AG08396 (cell line): ENCODE measurements at regions not wholly inside any gene's neighbourhood (a gene's known extent, or its start where the extent isn't known, plus 50 kb on each side); places are given as distances from the start of the nearest gene placed in this dataset.
"Not testable (repeated sequence)": the region's sequence is repeated elsewhere in the genome, so short reads cannot be mapped to it uniquely, and the experiment has no call there.

Experiments used
- DNase-seq: peaks from one replicate; pipeline ENCODE4 v3.0.0; 2012; ENCODE audit warnings: low spot score, mixed read lengths

DNA sequence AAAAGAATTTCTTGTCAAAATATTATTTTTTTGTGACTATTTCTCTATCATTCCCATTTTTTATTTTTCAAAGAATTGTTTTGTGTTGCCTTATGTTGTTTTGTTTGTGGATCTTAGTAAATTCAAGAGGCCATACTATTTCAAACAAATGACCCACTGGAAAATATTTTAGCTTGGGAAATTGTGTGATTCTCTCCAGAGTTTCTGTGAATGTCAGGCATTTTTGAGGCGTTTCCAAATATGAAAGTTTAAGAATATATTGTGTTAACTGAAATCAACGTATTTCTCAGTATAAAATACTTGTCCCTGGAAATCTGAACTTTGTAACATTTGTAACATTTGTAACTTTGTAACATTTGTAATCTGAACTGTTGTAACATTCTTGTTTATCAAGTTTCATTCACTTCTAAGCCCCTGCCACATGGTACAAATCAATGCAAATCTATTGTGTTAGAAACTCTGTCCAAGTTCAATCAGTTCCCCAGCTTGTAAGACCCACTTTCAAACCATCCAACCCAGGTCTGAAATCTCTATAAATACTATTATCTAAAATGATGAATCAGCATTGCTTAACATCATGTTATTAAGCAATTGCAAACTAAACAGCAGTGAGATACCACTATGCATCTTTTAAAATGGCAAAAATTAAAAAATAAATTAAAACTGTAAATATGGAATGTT lies 465.4 kb upstream of the GRID2 start:
- DNase-seq: no peak

DNA sequence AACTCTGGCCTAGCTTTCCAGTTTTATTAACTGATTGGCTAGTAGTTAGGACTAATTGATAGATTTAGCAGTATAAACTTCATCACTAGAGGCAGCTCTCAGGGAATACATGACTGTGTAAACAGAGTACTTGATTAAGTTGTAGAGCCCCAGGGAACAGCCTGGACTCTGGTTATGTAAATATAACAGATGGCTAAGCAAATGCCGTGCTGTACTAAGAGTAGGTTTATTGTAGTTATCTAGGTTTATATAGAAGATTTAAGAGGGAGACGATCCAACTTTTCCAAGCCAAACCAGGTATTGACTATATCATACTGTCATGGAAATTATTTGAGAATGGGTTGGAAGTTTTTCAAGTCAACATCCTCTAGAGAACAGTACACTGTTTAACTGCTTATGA lies 463.4 kb upstream of the GRID2 start:
- no peak for DNase-seq

DNA sequence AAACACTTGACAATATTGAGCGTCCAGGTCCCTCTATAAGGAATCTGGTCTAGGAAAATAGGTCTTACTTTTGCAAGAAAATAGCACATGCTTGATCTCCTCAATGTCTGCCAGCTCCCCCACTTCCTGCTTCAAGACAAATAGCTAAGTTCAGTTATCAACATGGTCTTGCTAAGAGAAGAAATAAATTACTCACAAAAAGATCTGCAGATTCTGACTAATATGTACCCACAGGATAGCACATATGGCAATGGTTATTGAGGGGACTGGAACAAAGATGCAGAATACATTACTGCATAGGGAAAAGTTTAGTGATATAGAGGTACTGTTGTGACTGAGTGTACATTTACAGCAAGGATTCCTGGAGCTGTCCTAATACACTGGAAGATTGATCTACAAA lies 457.5 kb upstream of the GRID2 start:
- no peak for DNase-seq

DNA sequence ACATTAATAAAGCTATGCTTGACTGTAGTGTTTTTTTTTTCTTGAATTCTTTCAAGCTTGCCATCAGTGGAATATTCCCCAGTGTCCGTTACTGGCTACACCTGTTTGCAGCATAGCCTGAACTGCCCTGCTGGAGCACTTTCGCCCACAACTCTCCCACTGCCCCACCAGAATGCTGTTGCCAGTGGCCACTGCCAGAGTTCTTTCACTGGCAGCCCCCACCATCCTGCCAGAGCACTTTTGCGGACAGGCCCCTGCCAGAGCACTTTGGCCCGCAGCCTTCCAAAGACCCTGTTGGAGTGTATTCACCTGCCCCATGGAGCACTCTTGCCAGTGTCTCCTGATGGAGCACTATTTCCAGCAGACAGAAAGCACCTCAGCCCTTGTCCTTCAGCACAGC lies 452.3 kb upstream of the GRID2 start:
- DNase-seq: no peak

DNA sequence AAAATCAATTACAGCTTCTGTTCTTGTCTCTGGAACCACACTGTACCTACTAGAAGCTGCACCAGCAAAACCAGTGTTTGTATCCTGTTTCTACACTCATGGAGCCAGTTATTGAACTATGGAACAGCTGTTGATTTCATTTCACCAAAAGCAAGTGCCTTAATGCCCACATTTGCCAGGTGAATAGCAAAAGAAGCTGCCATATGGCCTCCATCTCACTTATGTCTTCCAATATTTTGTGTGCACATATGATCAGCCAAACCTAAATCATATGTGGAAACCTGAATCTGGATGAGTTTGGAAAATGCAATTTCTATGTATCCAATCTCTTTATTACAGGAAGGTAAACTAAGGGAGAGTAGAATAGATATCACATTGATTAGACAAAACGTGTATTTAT lies 415.8 kb upstream of the GRID2 start:
- no peak for DNase-seq

DNA sequence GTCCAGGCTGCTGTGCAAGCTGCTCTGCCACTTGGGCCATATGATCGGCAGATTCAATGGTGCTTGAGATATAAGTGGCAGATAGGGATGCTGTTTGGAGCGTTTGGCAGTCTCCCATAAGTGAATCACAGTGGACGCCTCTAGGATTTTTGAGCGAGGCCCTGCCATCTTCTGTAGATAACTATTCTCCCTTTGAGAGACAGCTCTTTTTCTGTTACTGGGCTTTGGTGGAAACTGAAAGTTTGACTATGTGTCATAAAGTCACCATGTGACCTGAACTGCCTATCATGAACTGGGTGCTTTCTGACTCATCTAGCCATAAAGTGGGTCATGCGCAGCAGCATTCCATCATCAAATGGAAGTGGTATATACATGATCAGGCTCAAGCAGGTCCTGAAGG lies 412.5 kb upstream of the GRID2 start:
- DNase-seq: not testable (repeated sequence)

DNA sequence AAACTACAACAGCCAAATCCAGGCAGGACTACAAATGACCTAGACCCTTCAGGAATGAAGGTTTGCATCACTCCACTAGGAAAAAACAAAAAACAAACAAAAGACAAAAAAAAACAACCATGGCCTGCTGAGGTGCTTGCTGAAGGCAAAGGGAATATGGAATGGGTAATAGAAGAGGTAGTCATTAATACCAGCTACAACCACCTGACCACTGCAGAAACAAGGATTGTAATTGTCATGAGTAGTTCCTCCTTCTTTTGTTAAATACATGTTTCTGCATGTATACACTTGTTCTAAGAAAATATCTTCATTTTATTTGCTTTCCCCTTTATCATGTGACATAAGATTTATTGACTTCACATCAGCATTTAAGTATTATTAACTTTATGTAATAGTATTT lies 409.8 kb upstream of the GRID2 start:
- DNase-seq: no peak

DNA sequence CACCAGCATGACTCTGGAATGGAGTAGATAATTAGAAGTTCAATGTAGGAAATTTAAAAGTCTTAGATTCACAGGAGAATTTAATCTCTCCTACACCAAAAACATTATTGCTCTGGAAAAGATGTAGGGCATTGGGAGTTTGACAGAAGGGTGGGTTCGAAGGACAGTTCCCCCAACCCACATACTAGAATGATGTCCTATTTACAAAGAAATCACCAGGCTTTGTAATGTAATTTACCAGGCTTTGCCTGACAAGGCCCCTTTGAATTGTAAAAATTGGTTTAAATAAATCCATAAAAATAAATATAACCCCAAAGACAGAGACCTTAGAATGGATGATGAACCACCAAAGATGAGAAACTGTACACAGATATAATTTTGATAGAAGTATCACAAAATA lies 399.2 kb upstream of the GRID2 start:
- DNase-seq: no peak

DNA sequence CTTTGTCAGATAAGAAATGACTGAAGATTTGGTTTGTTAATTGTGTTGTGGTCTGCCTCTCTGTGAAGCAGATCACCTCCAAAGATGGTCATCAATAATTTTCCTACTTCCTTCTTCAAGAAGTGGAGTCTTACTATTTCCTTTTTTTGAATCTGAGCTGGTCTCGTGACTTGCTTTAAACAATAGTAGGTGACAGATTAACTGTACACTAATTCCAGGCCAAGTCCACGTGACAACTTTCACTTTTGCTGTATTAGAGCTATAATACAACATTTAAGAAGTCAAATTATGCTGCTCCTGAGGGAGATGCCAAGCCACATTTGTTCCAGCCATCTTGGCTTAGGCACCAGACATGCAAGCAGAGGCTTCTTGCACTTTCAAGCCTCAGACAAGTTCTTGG lies 393.8 kb upstream of the GRID2 start:
- no peak for DNase-seq

DNA sequence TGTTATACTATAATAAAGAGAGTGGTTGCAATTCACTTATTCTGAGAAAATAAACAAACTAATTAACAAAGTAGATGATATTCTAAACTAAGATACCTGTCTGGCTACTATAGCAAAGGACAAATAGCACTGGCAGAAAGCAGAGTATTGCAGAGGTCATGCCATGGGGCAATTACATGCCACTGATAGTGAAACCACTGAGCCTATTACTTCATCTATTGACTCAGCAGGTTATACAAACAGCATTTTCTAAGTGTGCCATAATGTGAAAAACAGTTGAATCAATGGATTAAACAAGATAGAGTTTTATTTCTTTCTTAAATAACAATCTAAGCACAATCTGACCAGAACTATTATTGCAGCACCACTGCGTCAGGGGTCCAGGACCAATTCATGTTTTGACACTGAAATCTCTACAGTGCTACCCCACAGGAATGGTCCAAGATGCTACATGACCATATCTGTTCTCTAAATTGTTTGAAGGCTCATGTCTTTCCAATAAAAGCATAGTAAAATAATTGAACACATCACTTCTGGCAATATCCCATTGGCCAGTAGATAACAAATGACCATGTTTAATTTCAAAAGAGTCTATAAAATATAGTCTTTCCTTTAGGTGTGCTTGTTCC lies 389.5 kb upstream of the GRID2 start:
- no peak for DNase-seq

DNA sequence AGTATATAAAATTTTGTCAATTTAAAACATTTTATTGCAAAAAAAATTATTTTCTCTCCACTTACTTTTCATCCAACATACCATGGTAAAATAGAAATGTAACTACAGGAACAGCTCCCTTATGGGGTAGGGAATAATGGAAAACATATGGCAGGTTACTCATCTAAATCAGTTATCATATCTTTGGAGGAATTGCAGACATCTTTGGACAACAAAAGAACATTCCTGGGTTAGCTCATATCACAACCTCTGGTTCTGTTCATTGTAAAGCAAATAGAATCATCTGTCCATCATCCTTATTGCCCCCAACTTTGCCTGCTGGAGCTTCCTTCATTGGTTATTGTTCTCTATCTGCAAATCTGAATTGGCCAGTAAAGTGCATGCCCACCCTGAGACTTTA lies 387.5 kb upstream of the GRID2 start:
- no peak for DNase-seq

DNA sequence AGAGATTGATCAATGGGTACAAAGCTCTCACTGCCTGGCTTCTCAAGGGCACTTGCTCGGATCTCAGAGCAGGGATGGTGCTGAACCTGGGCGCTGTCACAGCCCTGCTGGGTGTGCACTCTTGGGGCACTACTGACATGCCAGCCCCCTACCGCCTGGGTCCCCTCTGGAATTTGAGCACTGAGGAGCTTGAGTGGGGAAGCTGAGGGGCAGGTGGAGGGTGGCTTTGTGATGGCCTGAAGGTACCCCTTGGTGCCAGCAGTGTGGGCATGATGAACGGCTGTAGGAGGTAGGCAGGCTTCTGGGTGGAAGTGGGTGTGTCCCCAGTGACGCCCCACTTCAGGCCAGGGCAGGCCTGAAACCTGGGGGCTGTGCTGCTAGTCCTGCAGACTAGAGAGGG lies 379.1 kb upstream of the GRID2 start:
- DNase-seq: no peak

DNA sequence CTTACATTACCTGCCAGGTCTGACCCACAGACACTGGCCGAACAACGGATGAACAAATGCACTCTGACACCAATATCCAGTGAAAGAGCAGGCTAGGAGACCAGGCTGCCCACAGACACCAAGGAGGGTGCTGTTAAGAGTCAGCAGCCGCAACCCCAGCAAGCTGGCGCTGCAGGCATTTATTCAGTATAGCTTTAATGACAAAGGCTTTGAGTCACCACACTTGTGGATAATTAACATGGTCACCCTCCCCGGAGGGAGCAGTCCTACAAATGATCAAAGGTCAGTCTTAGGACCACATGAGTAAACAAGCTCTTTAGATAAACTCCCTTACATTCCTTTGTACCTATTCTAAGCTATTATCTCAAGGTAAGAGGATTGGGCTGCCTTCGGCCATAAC lies 368.5 kb upstream of the GRID2 start:
- no peak for DNase-seq

DNA sequence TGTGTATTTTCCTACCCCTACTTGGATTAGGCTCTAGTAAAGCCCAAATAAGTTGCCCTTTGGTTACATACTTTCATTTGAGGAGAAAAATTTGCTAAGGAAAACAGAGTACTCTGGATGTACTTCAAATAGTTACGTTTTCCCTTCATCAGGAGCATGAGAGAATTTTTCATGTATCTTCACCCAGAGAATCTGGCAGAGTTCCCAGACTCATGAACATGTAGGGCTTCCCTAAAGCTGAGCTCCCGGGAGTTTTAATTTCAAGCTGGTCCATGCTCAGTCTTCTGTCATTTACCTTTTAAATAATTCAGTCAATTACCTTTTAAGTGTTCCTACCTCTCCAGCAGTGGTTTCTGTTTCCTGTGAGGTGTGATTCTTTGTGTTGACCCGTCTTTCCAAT lies 367.5 kb upstream of the GRID2 start:
- DNase-seq: no peak

DNA sequence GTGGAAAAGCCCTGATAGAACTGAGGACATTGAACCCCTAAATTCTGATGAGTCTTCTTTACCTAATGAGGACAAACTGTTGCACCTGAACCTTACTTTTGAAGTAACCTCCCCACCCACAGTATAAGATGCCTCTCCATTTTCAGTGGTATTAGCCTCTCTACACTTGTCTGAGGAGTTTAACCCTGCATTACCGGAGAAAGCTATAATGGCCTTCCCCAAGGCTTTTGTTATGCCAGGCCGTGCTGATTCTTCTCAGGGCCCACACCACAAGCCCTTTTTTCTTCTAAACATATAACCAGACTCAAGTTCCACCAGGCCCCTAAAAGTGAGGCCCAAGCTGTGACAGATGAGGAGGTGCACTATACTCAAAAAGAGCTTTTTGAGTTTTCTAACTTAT lies 345.8 kb upstream of the GRID2 start:
- DNase-seq: no peak

DNA sequence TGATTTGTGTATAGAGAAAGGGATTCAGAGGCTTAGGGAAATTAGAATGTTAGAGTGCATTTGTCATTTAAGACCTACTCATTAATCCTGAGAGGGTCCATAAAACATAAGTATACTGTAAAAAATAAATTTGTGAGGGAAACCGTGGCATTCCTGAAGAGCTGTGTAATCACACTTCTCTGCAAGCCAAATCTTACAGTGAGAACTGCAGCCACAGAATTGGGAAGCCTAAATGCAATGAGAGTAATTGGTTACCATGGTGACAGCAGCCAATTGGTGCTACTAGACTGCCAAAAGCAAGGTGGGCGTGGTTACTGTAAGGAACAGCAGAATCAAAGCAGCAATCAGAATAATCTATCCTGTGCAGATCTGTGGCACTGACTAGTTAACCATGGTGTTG lies 345.2 kb upstream of the GRID2 start:
- peak; percentile 4 for DNase-seq

DNA sequence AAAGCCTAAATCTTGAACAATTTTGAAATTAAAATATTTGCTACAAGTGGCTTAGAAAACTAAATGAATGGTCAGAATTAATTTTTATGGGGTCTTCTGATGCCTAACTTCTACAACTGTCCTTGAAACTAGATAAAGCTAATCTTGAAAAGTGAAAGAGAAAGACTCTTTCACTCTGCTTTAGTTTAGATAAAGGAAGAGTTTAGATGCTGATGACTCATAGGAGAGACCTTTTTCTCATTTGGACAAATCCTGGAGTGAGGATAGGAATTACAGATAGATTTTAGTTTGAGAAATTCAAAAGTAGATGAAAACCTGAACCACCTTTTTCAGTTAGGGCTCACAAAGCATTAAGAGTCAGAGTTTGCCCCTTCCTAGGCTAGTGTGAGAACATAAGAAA lies 342.3 kb upstream of the GRID2 start:
- DNase-seq: no peak

DNA sequence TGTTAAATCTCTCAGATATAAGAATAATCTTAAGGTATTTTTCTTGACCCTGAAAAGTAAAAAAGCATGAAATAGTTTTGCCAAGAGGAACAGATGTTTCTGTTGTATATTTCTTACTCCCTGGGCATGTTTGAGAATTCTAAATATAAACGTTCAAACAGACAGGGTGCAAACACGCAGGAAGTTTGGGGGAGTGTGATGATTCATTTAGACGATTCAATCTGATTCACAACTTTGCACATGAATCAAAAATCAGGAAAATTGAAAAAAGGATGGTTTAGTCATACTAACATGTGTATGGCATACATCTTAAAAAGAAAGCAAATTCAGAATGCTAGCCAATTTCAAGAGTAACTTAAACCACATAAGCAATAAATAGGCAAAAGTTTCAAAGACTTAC lies 340.3 kb upstream of the GRID2 start:
- peak; percentile 3 for DNase-seq

DNA sequence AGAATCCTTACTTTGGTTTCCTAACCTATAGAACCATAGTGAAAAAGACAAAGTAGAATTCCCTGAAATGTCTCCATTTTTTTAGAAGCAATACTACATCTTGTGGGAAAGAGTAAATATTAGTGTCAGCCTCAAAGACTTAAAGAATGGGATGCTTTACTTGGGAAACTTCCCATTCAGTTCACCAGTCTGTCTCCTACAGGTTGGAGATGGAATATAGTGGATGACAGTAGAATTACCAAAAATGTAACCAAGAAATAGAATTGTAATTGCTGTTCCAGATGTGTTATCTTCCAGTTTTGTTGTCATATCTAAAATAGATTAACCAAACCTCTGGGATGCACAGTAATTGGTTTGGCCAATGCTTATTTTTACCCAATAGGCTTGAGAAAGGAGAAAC lies 338.6 kb upstream of the GRID2 start:
- DNase-seq: no peak

DNA sequence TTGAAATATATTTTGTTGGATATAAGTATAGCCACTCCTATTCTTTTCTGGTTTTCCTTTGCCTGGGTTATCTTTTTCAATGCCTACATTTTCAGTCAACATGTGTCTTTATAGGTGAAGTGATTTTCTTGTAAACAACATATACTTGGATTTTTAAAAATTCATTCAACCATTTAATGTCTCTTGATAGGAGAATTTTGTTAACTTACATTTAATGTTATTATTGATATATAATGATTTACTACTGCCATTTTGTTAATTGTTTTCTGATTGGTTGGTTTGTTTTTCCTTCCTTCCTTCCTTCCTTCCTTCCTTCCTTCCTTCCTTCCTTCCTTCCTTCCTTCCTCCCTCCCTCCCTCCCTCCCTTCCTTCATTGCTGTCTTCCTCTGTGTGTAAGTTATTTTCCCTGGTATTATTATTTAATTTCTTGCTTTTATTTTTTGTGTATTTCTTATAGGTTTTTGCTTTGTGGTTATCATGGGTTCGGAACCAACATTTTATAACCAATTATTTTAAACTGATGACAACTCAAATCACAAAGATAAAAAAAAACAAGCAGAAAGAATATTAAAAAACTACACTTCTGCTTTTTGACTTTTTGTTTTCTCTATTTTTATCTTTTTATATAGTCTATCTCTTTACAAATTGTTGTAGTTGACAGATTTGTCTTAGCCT lies 330.1 kb upstream of the GRID2 start:
- no peak for DNase-seq

DNA sequence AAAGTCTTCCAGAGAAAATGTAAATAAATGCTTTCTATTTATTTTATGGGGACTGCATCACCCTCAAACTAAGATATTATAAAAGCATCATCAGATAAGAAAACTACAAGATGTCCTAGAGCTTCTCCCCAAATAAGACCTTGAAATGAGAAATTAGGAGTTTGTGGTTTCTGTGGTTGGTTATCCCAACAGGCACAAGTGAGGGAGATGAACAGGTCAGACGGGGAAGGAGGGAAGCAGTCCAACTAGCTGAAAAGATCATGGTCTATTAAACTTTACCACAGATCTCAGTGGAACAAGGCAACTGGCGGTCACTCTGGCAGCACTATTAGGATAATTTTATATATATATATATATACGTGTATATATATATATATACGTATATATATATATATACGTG lies 319.3 kb upstream of the GRID2 start:
- no peak for DNase-seq

DNA sequence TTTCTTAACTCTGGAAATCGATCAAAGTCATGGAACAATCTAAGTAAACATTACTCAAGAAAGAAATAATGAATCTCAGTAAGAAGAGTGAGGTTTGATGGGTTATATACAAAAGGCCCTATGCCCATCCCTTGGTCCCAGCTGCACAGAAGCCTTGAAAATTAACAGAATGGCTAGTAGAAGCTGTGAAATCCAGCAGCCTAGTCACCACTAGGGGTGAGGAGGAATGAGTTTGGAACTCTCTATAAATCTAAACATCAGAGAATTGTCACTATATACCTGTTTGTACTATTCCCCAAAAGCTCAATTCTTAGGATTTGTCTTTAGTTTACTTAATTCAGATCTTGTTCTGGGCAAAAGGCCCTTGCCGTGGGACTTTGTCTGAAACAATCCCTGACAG lies 313.9 kb upstream of the GRID2 start:
- DNase-seq: no peak

DNA sequence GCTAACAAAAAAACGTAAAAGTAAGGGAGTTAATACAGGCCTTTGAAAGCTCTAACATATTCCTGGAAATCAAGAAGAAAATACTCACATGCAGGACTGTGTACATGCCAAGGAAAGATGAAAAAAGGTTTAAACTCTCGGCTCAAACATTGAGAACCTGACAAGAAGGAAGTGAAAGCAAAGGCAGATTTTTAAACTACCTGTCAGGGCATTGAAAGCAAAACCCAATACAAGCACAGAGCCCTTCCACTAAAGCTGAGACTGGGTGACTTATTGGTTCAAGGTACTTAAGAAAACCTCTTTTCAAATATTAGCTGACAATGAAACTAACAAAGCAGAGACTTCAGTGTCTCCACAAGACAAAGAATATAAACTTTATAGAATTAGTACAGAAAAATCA lies 313.0 kb upstream of the GRID2 start:
- DNase-seq: no peak

DNA sequence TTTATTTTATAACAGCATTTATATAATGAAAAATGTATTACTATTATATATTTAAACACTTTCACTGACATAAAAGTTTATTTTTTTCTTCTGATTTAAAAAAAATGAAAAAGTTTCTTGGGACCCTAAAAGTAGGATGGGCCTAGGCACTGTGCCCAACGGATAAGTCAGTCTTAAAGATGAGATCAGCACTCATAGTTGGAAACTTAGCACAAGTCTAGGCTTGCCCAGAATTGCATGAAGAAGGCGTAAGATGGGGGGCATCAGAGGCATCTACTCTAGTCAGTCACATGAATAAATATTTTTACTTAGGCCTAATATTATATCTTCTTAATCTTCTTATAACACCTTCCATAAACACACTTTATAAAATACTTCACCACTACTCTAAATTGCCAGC lies 306.7 kb upstream of the GRID2 start:
- no peak for DNase-seq
